ENCODE measurements at regions not wholly inside any gene's neighbourhood (a gene's known extent, or its start where the extent isn't known, plus 50 kb on each side); places are given as distances from the start of the nearest gene placed in this dataset.
"Not testable (repeated sequence)": the region's sequence is repeated elsewhere in the genome, so short reads cannot be mapped to it uniquely, and the experiment has no call there.

DNA sequence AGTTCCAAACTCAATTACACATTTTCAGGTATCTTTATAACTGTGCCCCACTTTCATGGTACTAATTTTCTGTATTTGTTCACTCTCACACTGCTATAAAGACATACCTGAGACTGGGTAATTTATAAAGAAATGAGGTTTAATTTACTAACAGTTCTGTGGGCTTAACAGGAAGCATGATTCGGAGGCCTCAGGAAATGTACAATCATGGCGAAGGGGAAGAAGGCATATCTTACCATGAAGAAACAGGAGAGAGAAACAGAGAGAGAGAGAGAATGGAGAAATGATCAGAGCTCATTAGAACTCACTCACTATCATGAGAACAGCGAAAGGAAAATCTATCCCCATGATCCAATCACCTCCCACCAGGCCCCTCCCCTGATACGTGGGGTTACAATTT is 874.1 kb upstream of the B3GALT2 start:
- POLR2A ChIA-PET = interaction anchor here (0.5 kb wide), 1 partner anchor 75 kb away, joined by 4 read pairs; no protein-coding TSS in a partner anchor
- peaks cover 0 to 19% (median 3%) of the 10 kb centered on the region in 9 donors for H3K9me3 Mint-ChIP-seq

DNA sequence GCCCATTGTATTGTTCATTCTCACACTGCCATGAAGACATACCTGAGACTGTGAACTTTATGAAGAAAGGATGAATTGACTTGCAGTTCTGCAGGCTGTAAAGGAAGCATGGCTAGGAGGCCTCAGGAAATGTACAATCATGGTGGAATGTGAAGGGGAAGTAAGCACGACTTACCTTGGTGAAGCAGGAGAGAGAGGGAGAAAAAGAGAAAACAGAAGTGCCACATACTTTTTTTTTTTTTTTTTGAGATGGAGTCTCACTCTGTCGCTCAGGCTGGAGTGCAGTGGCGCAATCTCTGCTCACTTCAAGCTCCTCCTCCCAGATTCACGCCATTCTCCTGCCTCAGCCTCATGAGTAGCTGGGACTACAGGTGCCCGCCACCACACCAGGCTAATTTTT is 871.9 kb upstream of the B3GALT2 start:
- peaks cover 38 to 86% (median 74%) of the 10 kb centered on the region in 4 donors for H3K4me1 Mint-ChIP-seq
- POLR2A ChIA-PET, H3K27me3 Mint-ChIP-seq, ATAC-seq, DNase-seq: not testable (repeated sequence)
- peak overlapping the region in 8 of 10 donors; percentile 10 to 75 (median 60) for H3K27ac Mint-ChIP-seq
- peaks cover 0 to 19% (median 1%) of the 10 kb centered on the region in 9 donors for H3K9me3 Mint-ChIP-seq
- peak overlapping the region in 6 of 10 donors; percentile 38 to 67 (median 51) for H3K4me3 Mint-ChIP-seq
- peaks cover 0 to 13% (median 11%) of the 10 kb centered on the region in 3 donors for H3K36me3 Mint-ChIP-seq

More for the DNA sequence above, 874.1 kb upstream of the B3GALT2 start:
- ATAC-seq = no peak
- peaks cover 27 to 68% (median 54%) of the 10 kb centered on the region in 4 donors for H3K4me1 Mint-ChIP-seq
- no peaks in the 10 kb centered on the region for H3K27me3 Mint-ChIP-seq
- peak overlapping the region in 9 of 10 donors; percentile 30 to 81 (median 66) for H3K4me3 Mint-ChIP-seq
- DNase-seq = no peak
- peak overlapping the region in 9 of 10 donors; percentile 29 to 86 (median 77) for H3K27ac Mint-ChIP-seq
- H3K36me3 Mint-ChIP-seq = peaks cover 0 to 19% (median 17%) of the 10 kb centered on the region in 3 donors

DNA sequence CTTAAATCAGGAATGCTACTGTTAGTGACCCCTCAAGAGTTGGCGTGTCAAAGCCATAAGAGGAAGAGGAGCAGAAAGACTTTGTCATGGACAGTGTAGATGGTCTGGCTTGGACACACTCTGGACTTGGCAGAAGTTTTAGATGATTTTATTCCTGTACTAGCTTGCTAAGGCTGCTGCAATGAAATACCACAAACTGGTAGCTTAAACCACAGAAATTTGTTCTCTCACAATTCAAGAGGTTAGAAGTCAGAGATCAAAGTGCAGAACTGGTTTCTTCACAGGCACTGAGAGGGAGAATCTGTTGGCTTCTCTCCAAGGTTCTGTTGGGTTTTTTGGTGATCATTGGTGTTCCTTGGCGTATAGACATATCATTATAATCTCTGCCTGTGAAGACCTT is 869.8 kb upstream of the B3GALT2 start:
- peak; percentile 79 to 83 for ATAC-seq
- peaks cover 45 to 91% (median 87%) of the 10 kb centered on the region in 4 donors for H3K4me1 Mint-ChIP-seq
- peak overlapping the region; percentile 29 to 78 (median 66) for H3K4me3 Mint-ChIP-seq
- peak overlapping the region; percentile 15 to 91 (median 80) for H3K27ac Mint-ChIP-seq
- POLR2A ChIA-PET = interaction anchor here (1.1 kb wide), 1 partner anchor 17 kb away, joined by 3 read pairs; no protein-coding TSS in a partner anchor
- H3K27me3 Mint-ChIP-seq = no peaks in the 10 kb centered on the region
- peak in 8 of 10 donors; percentile 26 to 84 (median 68) for DNase-seq
- peaks cover 0 to 13% (median 10%) of the 10 kb centered on the region in 3 donors for H3K36me3 Mint-ChIP-seq
- peaks cover 0 to 19% (median 1%) of the 10 kb centered on the region in 9 donors for H3K9me3 Mint-ChIP-seq

DNA sequence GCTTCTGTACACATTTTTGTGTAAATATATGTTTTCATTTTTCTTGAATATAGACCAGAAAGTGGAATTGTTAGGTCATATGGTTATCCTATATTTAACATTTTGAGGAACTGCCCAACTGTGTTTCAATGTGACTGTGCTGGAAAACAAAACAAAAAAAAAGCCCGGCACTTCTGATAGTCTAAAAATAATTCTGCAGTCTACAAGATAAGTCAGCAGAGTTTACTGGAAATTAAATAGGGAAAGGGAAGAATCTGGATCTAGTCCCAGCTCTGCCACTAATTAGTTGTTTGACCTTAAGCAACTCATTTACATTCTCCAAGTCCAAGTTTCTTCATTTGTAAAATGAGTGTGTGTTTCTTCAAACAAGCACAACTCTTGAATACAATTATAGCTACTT is 869.1 kb upstream of the B3GALT2 start:
- Mint-ChIP-seq H3K36me3 (peaks cover 0 to 11% (median 8%) of the 10 kb centered on the region in 3 donors), H3K4me3 (peak overlapping the region in 6 of 10 donors; percentile 39 to 78 (median 68)), H3K4me1 (peaks cover 45 to 88% (median 81%) of the 10 kb centered on the region in 4 donors), H3K27ac (peak overlapping the region in 6 of 10 donors; percentile 12 to 89 (median 80)), H3K9me3 (peaks cover 0 to 17% (median 1%) of the 10 kb centered on the region in 9 donors), H3K27me3 (no peaks in the 10 kb centered on the region)
- no peak for DNase-seq
- POLR2A ChIA-PET = interaction anchor here (0.8 to 1.1 kb wide), 2 partner anchors 15 to 18 kb away, joined by 3 read pairs; no protein-coding TSS in a partner anchor
- no peak for ATAC-seq

DNA sequence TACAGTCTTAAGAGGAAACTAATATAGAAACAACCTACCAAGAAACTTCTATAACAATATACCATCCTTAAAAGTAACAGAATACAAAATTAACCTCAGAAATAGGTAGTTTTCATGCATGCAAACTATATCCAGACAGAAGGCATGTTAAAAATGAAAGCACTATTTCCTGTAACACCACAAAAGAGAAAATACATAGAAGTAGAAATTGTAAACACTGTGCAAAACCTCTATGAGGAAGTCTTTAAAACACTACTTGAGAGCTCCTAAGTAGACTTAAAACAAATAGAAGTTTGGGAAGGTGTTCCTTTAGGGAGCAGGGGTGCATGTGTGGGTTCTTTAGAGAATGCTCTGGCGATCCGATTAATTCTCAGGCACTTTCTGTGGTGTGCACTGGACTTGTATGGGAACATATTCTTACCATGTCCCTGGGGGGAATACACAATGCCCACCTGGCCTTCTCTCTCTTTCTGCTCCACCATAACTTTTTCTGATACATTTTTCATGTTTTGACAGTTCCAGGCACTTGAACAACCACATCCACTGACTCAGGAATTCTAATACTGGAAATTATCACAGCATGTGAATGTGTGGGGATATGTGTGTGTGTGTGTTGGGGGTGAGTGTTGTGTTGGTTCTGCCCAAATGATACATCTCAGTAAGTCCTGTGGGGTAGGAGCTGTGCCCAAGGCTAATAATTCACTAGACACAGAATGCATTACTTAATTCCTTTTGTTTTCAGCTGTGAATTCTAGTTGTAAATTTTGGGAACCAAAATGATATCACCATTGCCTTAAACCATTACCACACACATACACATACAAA is 866.3 kb upstream of the B3GALT2 start:
- peak overlapping the region; percentile 84 to 99 (median 95) for H3K27ac Mint-ChIP-seq
- peaks cover 0 to 2% (median 0%) of the 10 kb centered on the region in 9 donors for H3K9me3 Mint-ChIP-seq
- POLR2A ChIA-PET = interaction anchor here (0.9 to 1.0 kb wide), 2 partner anchors 12 to 16 kb away, joined by 3 to 4 read pairs; no protein-coding TSS in a partner anchor
- peaks cover 0 to 2% (median 0%) of the 10 kb centered on the region in 3 donors for H3K36me3 Mint-ChIP-seq
- peak in 3 of 10 donors; percentile 35 to 52 (median 38) for DNase-seq
- ATAC-seq = peak; percentile 47 to 58
- peaks cover 36 to 69% (median 60%) of the 10 kb centered on the region in 4 donors for H3K4me1 Mint-ChIP-seq
- peak overlapping the region; percentile 34 to 81 (median 66) for H3K4me3 Mint-ChIP-seq
- H3K27me3 Mint-ChIP-seq = no peaks in the 10 kb centered on the region

DNA sequence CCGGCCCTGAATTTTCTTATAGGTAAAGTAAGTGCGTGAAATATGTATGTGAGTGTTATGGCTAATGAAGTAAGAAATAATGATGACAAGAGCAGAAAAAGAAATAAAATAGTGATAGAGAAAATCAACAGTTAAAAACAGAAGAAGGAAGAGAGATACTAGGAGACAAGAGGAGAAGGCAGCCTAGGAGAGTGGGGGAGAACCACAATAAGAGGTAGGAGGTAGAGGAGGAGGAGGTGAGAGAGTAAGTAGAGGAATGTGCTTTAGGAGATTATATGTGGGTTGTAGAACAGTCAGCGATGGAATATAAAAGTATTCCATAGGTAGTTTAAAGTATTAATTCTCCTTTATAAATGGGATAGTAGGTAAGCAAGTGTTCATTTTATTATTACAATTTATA is 861.5 kb upstream of the B3GALT2 start:
- POLR2A ChIA-PET = no interaction called here
- Mint-ChIP-seq H3K4me3 (peak overlapping the region in 2 of 10 donors; percentile 0 to 6), H3K4me1 (peaks cover 19 to 50% (median 34%) of the 10 kb centered on the region in 4 donors), H3K27me3 (no peaks in the 10 kb centered on the region), H3K36me3 (no peaks in the 10 kb centered on the region), H3K27ac (peak overlapping the region in 1 of 10 donors; percentile 9), H3K9me3 (peaks cover 0 to 4% (median 0%) of the 10 kb centered on the region in 9 donors)
- no peak for ATAC-seq
- DNase-seq = no peak

DNA sequence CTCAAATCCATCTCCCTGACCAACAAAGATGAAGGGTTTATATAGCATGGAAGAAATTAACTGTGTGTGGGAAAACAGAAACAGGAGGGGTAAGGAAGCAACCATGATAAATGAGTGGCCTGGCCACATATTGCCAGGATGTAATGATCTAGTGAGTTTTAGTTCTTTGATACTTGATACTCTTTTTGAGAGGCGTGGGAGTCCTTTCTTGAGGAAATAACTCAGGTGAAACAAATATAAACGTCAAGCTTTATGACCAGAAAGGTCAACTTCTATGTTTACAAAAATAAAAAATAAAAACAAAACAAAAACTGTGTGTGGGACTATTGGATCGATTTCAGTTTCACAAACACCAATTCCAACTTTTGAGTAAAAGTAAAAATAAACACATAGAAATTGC is 860.8 kb upstream of the B3GALT2 start:
- ATAC-seq = no peak
- no peak for DNase-seq
- Mint-ChIP-seq H3K4me3 (no peak overlapping the region), H3K27me3 (no peaks in the 10 kb centered on the region), H3K9me3 (peaks cover 0 to 4% (median 0%) of the 10 kb centered on the region in 9 donors), H3K36me3 (peaks cover 0 to under 1% (median 0%) of the 10 kb centered on the region in 3 donors), H3K27ac (peak overlapping the region in 3 of 10 donors; percentile 13 to 66 (median 35)), H3K4me1 (peaks cover 15 to 43% (median 27%) of the 10 kb centered on the region in 4 donors)
- POLR2A ChIA-PET = no interaction called here

DNA sequence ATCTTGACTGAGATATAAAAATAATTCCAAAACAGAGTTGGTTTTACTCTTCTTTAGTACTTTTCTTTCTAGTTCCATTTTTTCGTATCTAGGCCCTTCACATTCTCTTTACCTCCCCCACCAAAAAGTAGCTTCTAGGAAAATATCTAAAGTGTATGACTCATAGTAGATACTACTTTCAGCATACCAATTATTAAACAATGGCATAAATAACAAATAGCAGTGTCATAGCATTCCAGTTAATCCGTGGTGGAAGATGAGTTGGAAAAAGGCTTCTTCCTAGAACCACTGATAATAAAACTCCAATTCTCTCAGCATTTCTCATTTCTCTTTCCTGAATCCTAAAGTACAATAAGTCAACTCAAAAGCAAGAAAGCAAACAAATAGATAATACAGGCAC is 859.0 kb upstream of the B3GALT2 start:
- no peaks in the 10 kb centered on the region for H3K27me3 Mint-ChIP-seq
- POLR2A ChIA-PET = no interaction called here
- peaks cover 0 to 3% (median 0%) of the 10 kb centered on the region in 3 donors for H3K36me3 Mint-ChIP-seq
- H3K4me3 Mint-ChIP-seq = peak overlapping the region in 1 of 10 donors; percentile 9
- H3K4me1 Mint-ChIP-seq = peaks cover 12 to 37% (median 21%) of the 10 kb centered on the region in 4 donors
- ATAC-seq (no peak), DNase-seq (no peak)
- peaks cover 0 to 4% (median 0%) of the 10 kb centered on the region in 9 donors for H3K9me3 Mint-ChIP-seq
- H3K27ac Mint-ChIP-seq = peak overlapping the region in 7 of 10 donors; percentile 3 to 64 (median 29)

DNA sequence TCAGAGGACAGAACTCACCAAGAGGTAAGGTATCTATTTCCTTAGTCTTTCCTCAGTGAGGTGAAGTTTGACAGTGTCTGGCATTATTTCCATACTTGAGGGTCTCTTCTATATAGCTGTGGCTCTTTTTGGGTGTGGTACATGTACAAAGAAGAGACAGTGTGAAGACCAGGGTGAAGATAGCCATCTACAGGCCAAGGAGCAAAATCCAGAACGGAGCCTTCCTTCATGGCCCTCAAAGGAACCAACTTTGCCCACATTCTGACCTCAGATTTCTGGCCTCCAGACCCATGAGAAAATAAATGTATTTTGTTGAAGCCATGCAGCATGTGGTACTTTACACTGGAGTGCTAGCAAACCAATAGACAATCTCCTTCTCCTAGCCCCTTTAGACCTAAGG is 858.5 kb upstream of the B3GALT2 start:
- Mint-ChIP-seq H3K36me3 (peaks cover 0 to 3% (median 0%) of the 10 kb centered on the region in 3 donors), H3K4me3 (peak overlapping the region in 3 of 10 donors; percentile 1 to 39 (median 15)), H3K27me3 (no peaks in the 10 kb centered on the region), H3K27ac (peak overlapping the region in 6 of 10 donors; percentile 7 to 77 (median 46)), H3K9me3 (peaks cover 0 to 4% (median 0%) of the 10 kb centered on the region in 9 donors), H3K4me1 (peaks cover 12 to 38% (median 23%) of the 10 kb centered on the region in 4 donors)
- DNase-seq (no peak), ATAC-seq (peak; percentile 8 to 9)
- POLR2A ChIA-PET = no interaction called here

DNA sequence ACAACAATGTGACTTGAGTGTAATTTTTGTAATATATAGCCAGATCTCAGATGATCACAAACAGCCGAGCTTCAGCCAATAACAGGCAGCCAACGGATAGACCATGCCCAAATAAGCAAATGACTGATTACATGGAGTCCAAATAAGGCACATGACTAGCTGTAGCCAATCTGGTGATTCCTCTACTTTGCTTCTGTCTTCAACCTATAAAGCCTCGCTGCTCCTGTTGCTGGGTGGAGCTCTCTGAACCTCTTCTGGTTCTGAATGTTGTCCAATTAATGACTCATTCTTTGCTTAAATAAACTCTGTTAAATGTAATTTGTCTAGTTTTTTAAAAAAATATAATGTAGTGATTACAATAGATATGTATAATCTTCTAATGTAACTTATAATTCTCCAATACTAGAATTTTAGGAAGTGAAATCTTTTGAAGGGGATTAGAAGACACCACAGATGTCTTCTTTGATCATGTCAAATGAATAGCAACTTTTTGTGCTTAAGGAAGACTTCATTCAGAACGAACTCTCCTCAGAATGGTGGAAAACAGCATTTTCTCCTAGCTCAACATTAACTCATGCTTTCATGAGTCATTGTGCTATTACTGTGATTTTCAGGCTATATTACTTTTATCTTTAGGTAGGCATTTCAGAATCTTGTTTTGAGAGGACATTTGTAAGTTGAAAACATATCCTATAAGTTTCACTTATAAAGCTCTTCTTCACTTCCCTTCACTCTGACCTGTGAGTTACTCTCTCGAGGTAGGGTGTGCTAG is 857.8 kb upstream of the B3GALT2 start:
- Mint-ChIP-seq H3K9me3 (peaks cover 0 to 4% (median 0%) of the 10 kb centered on the region in 9 donors), H3K27me3 (no peaks in the 10 kb centered on the region), H3K27ac (peak overlapping the region in 6 of 10 donors; percentile 7 to 64 (median 34)), H3K4me3 (peak overlapping the region in 2 of 10 donors; percentile 1 to 39), H3K4me1 (peaks cover 12 to 45% (median 27%) of the 10 kb centered on the region in 4 donors), H3K36me3 (peaks cover 0 to 3% (median 0%) of the 10 kb centered on the region in 3 donors)
- DNase-seq (no peak), ATAC-seq (peak in 1 of 2 donors; percentile 23)
- POLR2A ChIA-PET = no interaction called here

DNA sequence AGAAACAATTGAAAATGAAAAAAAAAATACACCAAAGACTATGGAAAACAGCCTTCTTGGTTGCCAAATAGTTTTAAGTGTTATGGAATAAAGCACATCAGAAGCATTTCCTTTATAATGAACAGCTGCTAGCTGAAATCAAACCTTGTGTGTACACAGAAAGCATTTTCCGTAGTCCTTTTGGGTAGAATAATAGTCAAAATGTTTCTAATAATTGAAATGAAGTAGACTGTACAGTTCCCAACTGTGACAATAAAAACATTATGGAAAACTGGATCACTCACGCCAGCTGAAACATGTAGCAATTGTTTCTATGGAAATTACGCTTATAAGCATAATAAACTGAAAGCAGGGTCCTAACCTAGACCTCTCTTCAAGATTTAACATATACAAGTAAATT is 856.3 kb upstream of the B3GALT2 start:
- no peak overlapping the region for H3K27ac Mint-ChIP-seq
- POLR2A ChIA-PET = no interaction called here
- H3K4me3 Mint-ChIP-seq = no peak overlapping the region
- no peak for ATAC-seq
- peaks cover 0 to 4% (median 0%) of the 10 kb centered on the region in 9 donors for H3K9me3 Mint-ChIP-seq
- H3K36me3 Mint-ChIP-seq = peaks cover 0 to 3% (median 0%) of the 10 kb centered on the region in 3 donors
- no peaks in the 10 kb centered on the region for H3K27me3 Mint-ChIP-seq
- H3K4me1 Mint-ChIP-seq = peaks cover 10 to 41% (median 30%) of the 10 kb centered on the region in 4 donors
- DNase-seq = no peak

DNA sequence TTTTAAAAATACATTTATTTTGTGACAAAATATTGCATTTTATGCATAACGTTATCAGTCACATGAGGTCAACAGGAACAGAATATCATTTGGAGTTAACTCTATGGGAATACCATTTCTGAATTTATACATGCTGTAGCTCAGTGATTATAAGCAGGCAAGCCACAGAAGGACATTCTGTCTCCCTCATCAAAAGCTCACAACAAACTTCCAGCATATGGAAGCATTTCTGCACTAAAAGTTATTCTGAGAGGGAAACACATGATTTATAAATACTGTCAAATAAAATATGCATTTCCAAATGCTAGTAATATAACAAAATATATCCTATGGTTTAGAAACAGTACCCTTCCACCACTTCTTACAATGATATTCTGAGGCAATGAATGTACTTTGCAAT is 854.1 kb upstream of the B3GALT2 start:
- POLR2A ChIA-PET = interaction anchor here (0.6 to 1.1 kb wide), 2 partner anchors 12 to 15 kb away, joined by 3 to 4 read pairs; no protein-coding TSS in a partner anchor

More for the DNA sequence above, 854.1 kb upstream of the B3GALT2 start:
- Mint-ChIP-seq H3K4me3 (no peak overlapping the region), H3K9me3 (peaks cover 0 to 4% (median 0%) of the 10 kb centered on the region in 9 donors), H3K27me3 (no peaks in the 10 kb centered on the region), H3K4me1 (peaks cover 7 to 30% (median 28%) of the 10 kb centered on the region in 4 donors), H3K36me3 (peaks cover 0 to 3% (median 0%) of the 10 kb centered on the region in 3 donors), H3K27ac (no peak overlapping the region)
- DNase-seq (no peak), ATAC-seq (no peak)

All from naive thymus-derived CD8-positive, alpha-beta T cell (primary cell).